Right atrium auricular region (tissue), 2 donors: ENCODE measurements at regions not wholly inside any gene's neighbourhood (a gene's known extent, or its start where the extent isn't known, plus 50 kb on each side); places are given as distances from the start of the nearest gene placed in this dataset.

ENCODE experiments used
- DNase-seq: peaks from one replicate; pipeline ENCODE4 v3.0.0-alpha.2; 2019; ENCODE audit warnings: low spot score
- H3K27ac ChIP-seq, 2 donors: fragments of 200-600 bp; sonication (generic); 1 replicate in 1 of 2; 2 replicates in 1 of 2; pipeline ENCODE4 v1.5.1; 2016 to 2019
- H3K27me3 ChIP-seq, 2 donors: fragments of 200-600 bp; sonication (generic); one replicate each; pipeline versions ENCODE4 v1.5.1 to v1.6.0; 2017 to 2019
- H3K36me3 ChIP-seq: fragments of 200-600 bp; sonication (generic); one replicate; pipeline ENCODE4 v1.5.1; 2016
- H3K4me1 ChIP-seq, 2 donors: fragments of 200-600 bp; sonication (generic); one replicate each; pipeline versions ENCODE4 v1.5.1 to v1.6.0; 2017 to 2019
- H3K4me3 ChIP-seq, 2 donors: fragments of 200-600 bp; sonication (generic); 1 replicate in 1 of 2; 2 replicates in 1 of 2; pipeline ENCODE4 v1.5.1; 2017 to 2019; ENCODE audit warnings: mild to moderate bottlenecking in 1 of 2, moderate library complexity in 1 of 2
- H3K9me3 ChIP-seq, 2 donors: fragments of 200-600 bp; sonication (generic); one replicate each; pipeline ENCODE4 v1.5.1; 2019
- TF ChIP-seq, protein P1 (sequence below), 2 donors: fragments of 200-600 bp; sonication (generic); IDR thresholded peaks; one replicate each; pipeline ENCODE4 v1.5.1; 2019; ENCODE audit warnings: antibody characterized with exemption in 2 of 2

DNA sequence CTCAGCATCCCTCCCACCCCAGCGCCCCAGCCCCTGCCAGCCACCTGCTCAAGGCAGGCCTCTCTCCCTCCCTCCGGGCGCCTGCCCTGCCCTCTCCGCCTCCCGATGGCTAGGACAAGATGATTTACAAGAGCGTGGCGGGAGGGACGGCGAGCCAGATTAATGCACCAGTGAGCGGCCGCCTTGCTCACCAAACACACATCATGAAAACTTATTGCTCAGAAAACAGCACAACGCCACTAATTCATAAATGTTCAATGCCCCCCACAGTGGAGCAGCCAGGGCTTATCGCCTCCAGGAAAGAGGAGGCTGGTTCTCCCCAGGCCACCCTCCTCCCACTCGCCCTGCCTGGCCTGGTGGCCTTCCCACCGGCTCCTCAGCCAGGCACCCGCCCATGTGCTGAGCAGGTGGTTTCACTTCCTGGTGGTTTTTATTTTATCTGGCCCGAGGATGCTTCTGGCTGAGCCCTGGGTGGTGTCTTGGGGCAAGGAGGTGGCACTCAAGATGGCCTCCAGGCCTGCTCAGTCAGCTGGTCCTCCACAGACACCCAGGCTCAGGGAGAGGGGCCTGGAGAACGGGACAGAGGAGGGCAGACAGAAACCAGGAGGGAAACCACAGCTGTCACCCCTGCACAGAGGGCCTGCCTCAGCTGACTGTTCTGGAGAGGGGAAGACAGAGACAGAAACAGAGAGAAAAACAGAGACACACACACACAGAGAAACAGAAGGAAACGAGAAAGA lies 284.9 kb downstream of the UACA start:
- TF ChIP-seq, protein P1, sequence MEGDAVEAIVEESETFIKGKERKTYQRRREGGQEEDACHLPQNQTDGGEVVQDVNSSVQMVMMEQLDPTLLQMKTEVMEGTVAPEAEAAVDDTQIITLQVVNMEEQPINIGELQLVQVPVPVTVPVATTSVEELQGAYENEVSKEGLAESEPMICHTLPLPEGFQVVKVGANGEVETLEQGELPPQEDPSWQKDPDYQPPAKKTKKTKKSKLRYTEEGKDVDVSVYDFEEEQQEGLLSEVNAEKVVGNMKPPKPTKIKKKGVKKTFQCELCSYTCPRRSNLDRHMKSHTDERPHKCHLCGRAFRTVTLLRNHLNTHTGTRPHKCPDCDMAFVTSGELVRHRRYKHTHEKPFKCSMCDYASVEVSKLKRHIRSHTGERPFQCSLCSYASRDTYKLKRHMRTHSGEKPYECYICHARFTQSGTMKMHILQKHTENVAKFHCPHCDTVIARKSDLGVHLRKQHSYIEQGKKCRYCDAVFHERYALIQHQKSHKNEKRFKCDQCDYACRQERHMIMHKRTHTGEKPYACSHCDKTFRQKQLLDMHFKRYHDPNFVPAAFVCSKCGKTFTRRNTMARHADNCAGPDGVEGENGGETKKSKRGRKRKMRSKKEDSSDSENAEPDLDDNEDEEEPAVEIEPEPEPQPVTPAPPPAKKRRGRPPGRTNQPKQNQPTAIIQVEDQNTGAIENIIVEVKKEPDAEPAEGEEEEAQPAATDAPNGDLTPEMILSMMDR (IDR thresholded peaks at IDR 0.05), result no peak
- Histone ChIP-seq H3K9me3 (no peaks in the 10 kb centered on the region), H3K27ac (no peak overlapping the region), H3K27me3 (no peaks in the 10 kb centered on the region), H3K4me3 (no peak overlapping the region), H3K4me1 (peaks cover 0 to 21% of the 10 kb centered on the region in 2 donors), H3K36me3 (no peaks in the 10 kb centered on the region)
- DNase-seq, result no peak

DNA sequence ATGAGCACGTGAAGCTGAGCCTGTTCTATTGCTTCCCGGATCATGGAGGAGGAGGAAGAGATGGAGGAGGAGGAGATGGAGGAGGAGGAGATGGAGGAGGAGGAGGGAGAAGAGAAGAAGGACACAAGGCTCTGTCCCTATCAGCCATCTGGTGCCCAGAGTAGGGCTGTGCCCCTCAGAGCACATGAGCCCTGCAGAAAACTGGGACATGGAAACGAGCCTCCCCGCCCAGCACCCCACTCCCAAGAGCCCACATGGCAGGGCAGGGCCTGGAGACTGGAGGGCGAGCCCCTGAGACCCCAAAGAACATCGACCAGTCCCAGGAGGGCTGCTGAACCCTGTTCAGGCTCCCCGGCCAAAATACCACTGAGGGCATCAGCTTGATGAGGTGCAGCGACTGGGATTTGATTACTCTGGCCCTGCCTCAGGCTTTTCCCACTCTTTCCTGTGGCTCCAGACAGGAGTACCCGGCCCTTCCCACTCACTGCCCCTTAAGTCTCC lies 285.6 kb downstream of the UACA start:
- DNase-seq, result no peak
- TF ChIP-seq, protein P1 (IDR thresholded peaks at IDR 0.05), result no peak
- no peak overlapping the region for H3K27ac ChIP-seq
- no peaks in the 10 kb centered on the region for H3K36me3 ChIP-seq
- H3K4me1 ChIP-seq, result peaks cover 0 to 21% of the 10 kb centered on the region in 2 donors
- no peaks in the 10 kb centered on the region for H3K27me3 ChIP-seq
- no peak overlapping the region for H3K4me3 ChIP-seq
- no peaks in the 10 kb centered on the region for H3K9me3 ChIP-seq

DNA sequence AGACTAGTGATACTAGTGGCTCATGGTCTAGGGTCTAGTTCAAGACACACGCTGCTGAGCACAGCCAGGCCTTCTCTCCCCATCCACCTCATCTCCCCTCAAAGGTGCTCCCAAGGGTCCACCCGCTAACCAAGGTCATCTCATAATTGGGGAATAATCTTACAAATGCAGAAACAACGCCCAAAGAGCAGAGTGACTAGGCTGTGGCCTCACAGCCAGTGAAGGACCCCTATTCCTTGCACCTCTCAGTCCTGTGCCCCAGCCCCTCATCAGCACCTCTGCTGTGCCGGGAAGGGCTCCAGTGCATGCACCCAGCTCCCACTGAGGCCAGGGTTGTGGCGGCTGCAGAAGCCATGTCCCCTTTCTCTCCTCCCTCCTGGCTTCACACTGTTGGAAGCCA lies 286.9 kb downstream of the UACA start:
- Histone ChIP-seq H3K27ac (no peak overlapping the region), H3K4me3 (no peak overlapping the region), H3K9me3 (no peaks in the 10 kb centered on the region), H3K36me3 (no peaks in the 10 kb centered on the region), H3K27me3 (no peaks in the 10 kb centered on the region), H3K4me1 (peaks cover 0 to 21% of the 10 kb centered on the region in 2 donors)
- TF ChIP-seq, protein P1 (IDR thresholded peaks at IDR 0.05), result no peak
- no peak for DNase-seq

DNA sequence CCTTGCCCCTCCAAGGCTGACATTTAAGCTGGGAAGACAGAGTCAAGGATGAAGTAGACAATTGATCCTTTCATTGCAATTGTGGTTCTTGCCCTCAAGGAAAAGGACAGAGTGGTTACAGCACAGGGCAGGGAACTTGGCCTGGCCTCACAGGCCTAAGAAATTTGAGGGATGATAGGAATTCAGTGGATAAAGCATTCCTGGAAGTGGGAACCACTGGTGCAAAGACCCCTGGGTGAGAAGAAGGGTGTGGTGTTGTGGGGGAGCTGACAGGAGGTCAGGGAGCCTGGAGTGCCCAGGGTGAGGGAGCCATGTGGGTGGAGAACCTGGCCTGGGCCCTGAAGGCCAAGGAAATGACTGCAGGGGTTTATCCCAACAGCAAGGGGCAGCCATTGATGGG lies 287.4 kb downstream of the UACA start:
- TF ChIP-seq, protein P1 (IDR thresholded peaks at IDR 0.05), result no peak
- no peak overlapping the region for H3K4me3 ChIP-seq
- no peaks in the 10 kb centered on the region for H3K9me3 ChIP-seq
- DNase-seq, result no peak
- H3K27me3 ChIP-seq, result no peaks in the 10 kb centered on the region
- no peaks in the 10 kb centered on the region for H3K36me3 ChIP-seq
- H3K27ac ChIP-seq, result peak overlapping the region in 1 of 2 donors; percentile 19
- H3K4me1 ChIP-seq, result peaks cover 0 to 21% of the 10 kb centered on the region in 2 donors

DNA sequence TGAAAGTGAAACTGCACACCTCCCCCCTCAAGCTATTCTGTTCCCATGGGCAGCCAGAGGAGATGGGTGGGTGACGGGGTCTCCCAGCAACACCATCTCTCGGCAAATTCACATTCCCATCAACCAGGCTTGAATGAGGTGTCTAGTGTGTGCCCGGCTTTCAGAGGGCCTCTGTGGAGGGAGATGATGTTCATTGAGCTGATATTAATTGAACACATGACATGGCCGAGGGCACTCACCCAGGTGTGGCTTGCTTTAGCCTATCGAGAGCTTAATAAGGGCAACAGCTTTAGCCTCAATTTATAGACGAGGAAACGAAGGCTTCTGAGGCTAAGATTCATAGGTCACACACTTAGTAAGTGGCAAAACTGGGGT lies 288.0 kb downstream of the UACA start:
- no peaks in the 10 kb centered on the region for H3K27me3 ChIP-seq
- TF ChIP-seq, protein P1 (IDR thresholded peaks at IDR 0.05), result no peak
- no peaks in the 10 kb centered on the region for H3K9me3 ChIP-seq
- no peak for DNase-seq
- H3K4me1 ChIP-seq, result peaks cover 0 to 21% of the 10 kb centered on the region in 2 donors
- H3K4me3 ChIP-seq, result peak overlapping the region; percentile 15 to 30
- peak overlapping the region in 1 of 2 donors; percentile 19 for H3K27ac ChIP-seq
- H3K36me3 ChIP-seq, result no peaks in the 10 kb centered on the region
